ENCODE measurements at regions not wholly inside any gene's neighbourhood (a gene's known extent, or its start where the extent isn't known, plus 50 kb on each side); places are given as distances from the start of the nearest gene placed in this dataset.

DNA sequence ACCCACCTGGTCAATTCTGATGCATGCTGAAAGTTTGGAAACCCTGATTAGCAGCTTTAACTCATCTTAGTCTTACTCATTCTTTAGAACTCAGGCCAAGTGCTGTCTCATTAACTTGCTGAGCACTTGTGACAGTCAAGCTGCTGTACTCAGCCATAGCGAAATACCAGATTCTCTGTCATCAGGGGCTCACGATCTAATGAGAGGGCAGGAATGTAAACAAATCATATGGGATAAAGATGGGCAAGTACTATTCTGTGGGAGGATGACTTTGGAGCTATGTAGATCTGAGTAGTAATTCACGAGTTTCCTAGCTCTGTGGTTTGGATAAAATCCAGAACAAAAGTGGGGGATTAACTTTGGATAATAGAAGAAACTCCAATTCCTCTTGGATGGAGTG is 376.6 kb downstream of the HRH4 start:
- H3K9me3 ChIP-seq (ENCODE audit: control extremely low read depth in 1 of 3, control insufficient read depth in 2 of 3, insufficient read depth in 1 of 3, low read length in 2 of 3), result no peaks in the 10 kb centered on the region
- Mint-ChIP-seq H3K27ac (no peak overlapping the region), H3K4me3 (no peak overlapping the region), H3K27me3 (peaks cover 19% of the 10 kb centered on the region), H3K4me1 (no peaks in the 10 kb centered on the region), H3K9me3 (ENCODE audit: insufficient read depth) (peaks cover 2% of the 10 kb centered on the region)
- no peak overlapping the region for H3K9ac ChIP-seq (ENCODE audit: low read length)
- H3K4me1 ChIP-seq (ENCODE audit: control insufficient read depth in 2 of 2, insufficient read depth in 2 of 2, low read length in 2 of 2), result no peaks in the 10 kb centered on the region
- no peak overlapping the region for H3K4me2 ChIP-seq (replicated peaks; ENCODE audit: low read depth, low read length, poor library complexity, severe bottlenecking)
- DNase-seq (no peak), ATAC-seq (ENCODE audit: low read depth) (no peak)
- H3K79me2 ChIP-seq (ENCODE audit: control insufficient read depth, insufficient read depth, low read length), result no peaks in the 10 kb centered on the region
- H3K27me3 ChIP-seq (replicated peaks in 1 of 4; ENCODE audit: control extremely low read depth in 1 of 4, control insufficient read depth in 3 of 4, insufficient read depth in 4 of 4, low read length in 3 of 4), result peaks cover 0 to 4% (median 0%) of the 10 kb centered on the region in 4 experiments
- no peaks in the 10 kb centered on the region for H4K20me1 ChIP-seq (ENCODE audit: control insufficient read depth, insufficient read depth, low read length, poor library complexity, severe bottlenecking)
- no peak for TF ChIP-seq EZH2 (IDR thresholded peaks at IDR 0.05; ENCODE audit: borderline replicate concordance, insufficient read depth, low read depth, low read length, poor library complexity, severe bottlenecking)
- TF ChIP-seq, protein P1, sequence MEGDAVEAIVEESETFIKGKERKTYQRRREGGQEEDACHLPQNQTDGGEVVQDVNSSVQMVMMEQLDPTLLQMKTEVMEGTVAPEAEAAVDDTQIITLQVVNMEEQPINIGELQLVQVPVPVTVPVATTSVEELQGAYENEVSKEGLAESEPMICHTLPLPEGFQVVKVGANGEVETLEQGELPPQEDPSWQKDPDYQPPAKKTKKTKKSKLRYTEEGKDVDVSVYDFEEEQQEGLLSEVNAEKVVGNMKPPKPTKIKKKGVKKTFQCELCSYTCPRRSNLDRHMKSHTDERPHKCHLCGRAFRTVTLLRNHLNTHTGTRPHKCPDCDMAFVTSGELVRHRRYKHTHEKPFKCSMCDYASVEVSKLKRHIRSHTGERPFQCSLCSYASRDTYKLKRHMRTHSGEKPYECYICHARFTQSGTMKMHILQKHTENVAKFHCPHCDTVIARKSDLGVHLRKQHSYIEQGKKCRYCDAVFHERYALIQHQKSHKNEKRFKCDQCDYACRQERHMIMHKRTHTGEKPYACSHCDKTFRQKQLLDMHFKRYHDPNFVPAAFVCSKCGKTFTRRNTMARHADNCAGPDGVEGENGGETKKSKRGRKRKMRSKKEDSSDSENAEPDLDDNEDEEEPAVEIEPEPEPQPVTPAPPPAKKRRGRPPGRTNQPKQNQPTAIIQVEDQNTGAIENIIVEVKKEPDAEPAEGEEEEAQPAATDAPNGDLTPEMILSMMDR (IDR thresholded peaks at IDR 0.05), result no peak
- no peak overlapping the region for H3K4me3 ChIP-seq (ENCODE audit: control extremely low read depth in 1 of 5, extremely low read depth in 1 of 5, insufficient read depth in 1 of 5, low read depth in 2 of 5, low read length in 4 of 5)
- no peak overlapping the region for H2AFZ ChIP-seq (ENCODE audit: insufficient read depth, low read depth, low read length, poor library complexity, severe bottlenecking)
- WGBS (ENCODE audit: insufficient coverage), result 83% methylated on average over 3 of the region's 3 CpGs
- H3K27ac ChIP-seq (ENCODE audit: low read length in 2 of 2), result no peak overlapping the region
- no peaks in the 10 kb centered on the region for H3K36me3 ChIP-seq (replicated peaks in 1 of 2; ENCODE audit: control extremely low read depth in 1 of 2, control insufficient read depth in 1 of 2, extremely low read depth in 1 of 2, insufficient read depth in 2 of 2, low read length in 1 of 2)
- ChIA-PET POLR2A (no interaction called here), CTCF (no interaction called here)
- intact Hi-C loops (cut with micrococcal nuclease), result no loop called here

DNA sequence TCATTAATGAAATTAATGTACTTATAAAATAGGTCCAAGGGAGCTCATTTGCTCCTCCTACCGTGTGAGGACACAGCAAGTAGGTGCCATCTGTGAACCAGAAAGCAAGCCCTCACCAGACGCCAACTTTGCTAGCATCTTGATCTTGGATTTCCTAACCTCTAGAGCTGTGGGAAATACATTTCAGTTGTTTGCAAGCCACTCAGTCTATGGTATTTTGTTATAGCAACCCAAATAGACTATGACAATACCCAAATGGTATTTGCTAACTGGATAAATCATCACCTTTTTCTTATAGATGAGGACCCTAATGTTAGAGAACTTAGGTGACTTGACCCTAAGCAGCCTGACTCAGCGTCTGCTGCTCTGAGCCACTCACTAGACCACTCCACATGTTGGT is 379.6 kb downstream of the HRH4 start:
- no CpG with 5 or more reads among the region's 3 CpGs for WGBS (ENCODE audit: insufficient coverage)
- CTCF ChIA-PET, result interaction anchor here (0.5 kb wide), 1 partner anchor 570 kb away, joined by 3 read pairs; no protein-coding TSS in a partner anchor
- POLR2A ChIA-PET, result no interaction called here
- no peak for DNase-seq
- Mint-ChIP-seq H3K27ac (no peak overlapping the region), H3K27me3 (peaks cover 6% of the 10 kb centered on the region), H3K4me1 (no peaks in the 10 kb centered on the region), H3K4me3 (no peak overlapping the region), H3K9me3 (ENCODE audit: insufficient read depth) (peaks cover 2% of the 10 kb centered on the region)
- Histone ChIP-seq H3K27ac (ENCODE audit: low read length in 2 of 2) (no peak overlapping the region), H3K4me2 (replicated peaks; ENCODE audit: low read depth, low read length, poor library complexity, severe bottlenecking) (no peak overlapping the region), H4K20me1 (ENCODE audit: control insufficient read depth, insufficient read depth, low read length, poor library complexity, severe bottlenecking) (no peaks in the 10 kb centered on the region), H3K27me3 (replicated peaks in 1 of 4; ENCODE audit: control extremely low read depth in 1 of 4, control insufficient read depth in 3 of 4, insufficient read depth in 4 of 4, low read length in 3 of 4) (no peaks in the 10 kb centered on the region), H3K9ac (ENCODE audit: low read length) (no peak overlapping the region), H3K79me2 (ENCODE audit: control insufficient read depth, insufficient read depth, low read length) (no peaks in the 10 kb centered on the region), H3K4me3 (ENCODE audit: control extremely low read depth in 1 of 5, extremely low read depth in 1 of 5, insufficient read depth in 1 of 5, low read depth in 2 of 5, low read length in 4 of 5) (no peak overlapping the region), H2AFZ (ENCODE audit: insufficient read depth, low read depth, low read length, poor library complexity, severe bottlenecking) (no peak overlapping the region), H3K9me3 (ENCODE audit: control extremely low read depth in 1 of 3, control insufficient read depth in 2 of 3, insufficient read depth in 1 of 3, low read length in 2 of 3) (no peaks in the 10 kb centered on the region), H3K4me1 (ENCODE audit: control insufficient read depth in 2 of 2, insufficient read depth in 2 of 2, low read length in 2 of 2) (no peaks in the 10 kb centered on the region), H3K36me3 (replicated peaks in 1 of 2; ENCODE audit: control extremely low read depth in 1 of 2, control insufficient read depth in 1 of 2, extremely low read depth in 1 of 2, insufficient read depth in 2 of 2, low read length in 1 of 2) (no peaks in the 10 kb centered on the region)
- TF ChIP-seq, protein P1 (IDR thresholded peaks at IDR 0.05), result no peak
- no peak for TF ChIP-seq EZH2 (IDR thresholded peaks at IDR 0.05; ENCODE audit: borderline replicate concordance, insufficient read depth, low read depth, low read length, poor library complexity, severe bottlenecking)
- no peak for ATAC-seq (ENCODE audit: low read depth)
- intact Hi-C loops (cut with micrococcal nuclease), result no loop called here

Measured in B cell (primary cell).